Spleen (tissue), 7 donors: ENCODE measurements at regions not wholly inside any gene's neighbourhood (a gene's known extent, or its start where the extent isn't known, plus 50 kb on each side); places are given as distances from the start of the nearest gene placed in this dataset.

Source experiments
- POLR2AphosphoS5 ChIP-seq, 3 donors: sonication (generic); formaldehyde crosslinking; IDR thresholded peaks; one replicate each; pipeline ENCODE4 v1.5.1; 2017; ENCODE audit warnings: antibody characterized with exemption in 3 of 3
- TF ChIP-seq, protein P1 (sequence below), 11 experiments: fragments of 200-600 bp in 7 of 11; fragments of 450-650 bp in 4 of 11; sonication (generic) in 4 of 11; IDR thresholded peaks in 8 of 11; conservative IDR thresholded peaks in 3 of 11; 1 replicate in 7 of 11; 2 replicates in 4 of 11; pipeline versions ENCODE4 v1.4.0 to v1.8.0; 2016 to 2021; ENCODE audit warnings: antibody characterized with exemption in 11 of 11, inconsistent platforms in 4 of 11, mild to moderate bottlenecking in 1 of 11
- donor health status: DM: no; HTN: no; CAD: no; lungs with moderate emphysema.
- donor health status: DM: no; HTN: no; CAD: no.
- donor health status: DM: no; HTN: no; CAD: no.

DNA sequence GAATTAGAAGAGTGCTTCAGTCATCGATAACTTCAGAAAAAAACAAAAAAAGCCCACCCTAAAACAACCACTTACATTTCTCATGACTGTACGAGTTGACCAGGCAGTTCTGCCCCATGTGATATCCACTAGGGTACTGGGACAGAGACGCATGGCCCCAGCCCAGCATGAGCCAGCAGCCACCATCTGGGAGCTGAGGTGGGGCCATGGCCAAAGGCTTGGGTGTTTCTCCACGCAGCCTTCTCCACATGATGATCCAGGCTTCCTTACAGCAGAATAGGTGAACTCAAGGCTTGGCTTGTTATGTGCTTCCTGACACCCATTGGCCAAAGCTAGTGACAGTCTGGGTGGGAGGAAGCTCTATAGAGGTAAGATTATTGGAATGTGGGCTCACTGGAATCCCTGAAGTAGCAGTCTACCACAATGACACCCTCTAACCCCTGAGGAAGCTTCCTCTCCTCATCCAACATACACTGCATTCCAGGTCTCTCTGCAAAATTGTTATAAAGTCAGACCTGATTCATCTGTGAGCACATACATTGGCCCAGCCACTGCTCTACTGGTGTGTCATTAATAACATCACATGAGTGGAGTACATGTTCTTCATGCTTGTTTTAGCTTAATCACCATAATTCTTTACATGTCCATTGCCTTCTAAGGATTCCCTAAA is 66.3 kb upstream of the NTPCR start:
- TF ChIP-seq, protein P1, sequence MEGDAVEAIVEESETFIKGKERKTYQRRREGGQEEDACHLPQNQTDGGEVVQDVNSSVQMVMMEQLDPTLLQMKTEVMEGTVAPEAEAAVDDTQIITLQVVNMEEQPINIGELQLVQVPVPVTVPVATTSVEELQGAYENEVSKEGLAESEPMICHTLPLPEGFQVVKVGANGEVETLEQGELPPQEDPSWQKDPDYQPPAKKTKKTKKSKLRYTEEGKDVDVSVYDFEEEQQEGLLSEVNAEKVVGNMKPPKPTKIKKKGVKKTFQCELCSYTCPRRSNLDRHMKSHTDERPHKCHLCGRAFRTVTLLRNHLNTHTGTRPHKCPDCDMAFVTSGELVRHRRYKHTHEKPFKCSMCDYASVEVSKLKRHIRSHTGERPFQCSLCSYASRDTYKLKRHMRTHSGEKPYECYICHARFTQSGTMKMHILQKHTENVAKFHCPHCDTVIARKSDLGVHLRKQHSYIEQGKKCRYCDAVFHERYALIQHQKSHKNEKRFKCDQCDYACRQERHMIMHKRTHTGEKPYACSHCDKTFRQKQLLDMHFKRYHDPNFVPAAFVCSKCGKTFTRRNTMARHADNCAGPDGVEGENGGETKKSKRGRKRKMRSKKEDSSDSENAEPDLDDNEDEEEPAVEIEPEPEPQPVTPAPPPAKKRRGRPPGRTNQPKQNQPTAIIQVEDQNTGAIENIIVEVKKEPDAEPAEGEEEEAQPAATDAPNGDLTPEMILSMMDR (IDR thresholded peaks at IDR 0.05 in 8 of 11, conservative IDR thresholded peaks at IDR 0.05 in 3 of 11), result no peak
- TF ChIP-seq POLR2AphosphoS5 (IDR thresholded peaks at IDR 0.05), result no peak
